ENCODE measurements at regions not wholly inside any gene's neighbourhood (a gene's known extent, or its start where the extent isn't known, plus 50 kb on each side); places are given as distances from the start of the nearest gene placed in this dataset.

DNA sequence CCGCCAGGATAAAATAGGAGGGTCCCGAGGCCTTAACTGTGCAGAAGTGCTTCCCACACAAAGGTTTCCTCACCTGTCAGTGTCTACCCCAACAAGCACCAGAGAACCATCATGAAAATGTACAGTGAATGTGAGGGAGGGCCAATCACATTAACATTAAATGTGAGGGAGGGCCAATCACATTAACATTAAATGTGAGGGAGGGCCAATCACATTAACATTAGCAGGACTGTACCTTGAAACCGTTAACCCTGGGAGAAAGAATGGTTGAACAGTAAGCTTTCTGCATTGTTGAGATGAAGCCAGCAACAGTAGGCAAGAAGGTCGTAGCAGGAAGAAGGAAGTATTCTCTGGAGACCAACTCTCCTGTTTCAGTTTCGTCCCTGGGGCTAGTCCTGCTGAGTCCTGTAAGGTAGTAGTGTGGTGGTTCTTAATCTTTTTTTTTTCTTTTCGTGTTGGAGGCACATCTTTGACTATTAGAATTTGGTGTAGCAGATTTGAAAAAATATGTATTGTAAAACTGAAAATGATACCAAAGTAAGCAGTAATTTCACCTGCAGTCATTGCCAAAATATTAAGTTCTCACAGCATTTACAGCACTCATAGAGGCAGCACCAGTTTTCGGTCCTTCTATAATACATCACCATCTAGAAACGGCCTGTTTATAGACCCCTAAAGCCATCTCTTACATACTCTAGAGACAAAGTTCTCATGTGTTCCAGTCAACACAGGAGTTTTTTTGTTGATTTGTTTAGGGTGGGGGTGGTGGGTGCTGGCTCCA is 98.6 kb upstream of the PPP2R5A start:
- Histone ChIP-seq H3K9me3 (no peaks in the 10 kb centered on the region), H3K4me1 (peaks cover 5 to 37% (median 33%) of the 10 kb centered on the region in 9 donors), H3K4me3 (no peak overlapping the region), H3K27me3 (no peaks in the 10 kb centered on the region), H3K36me3 (no peaks in the 10 kb centered on the region), H3K27ac (peak overlapping the region in 3 of 10 donors; percentile 57 to 66 (median 58))
- DNase-seq (no peak), ATAC-seq (peak in 5 of 8 donors; percentile 20 to 68 (median 46))
- TF ChIP-seq, protein P1, sequence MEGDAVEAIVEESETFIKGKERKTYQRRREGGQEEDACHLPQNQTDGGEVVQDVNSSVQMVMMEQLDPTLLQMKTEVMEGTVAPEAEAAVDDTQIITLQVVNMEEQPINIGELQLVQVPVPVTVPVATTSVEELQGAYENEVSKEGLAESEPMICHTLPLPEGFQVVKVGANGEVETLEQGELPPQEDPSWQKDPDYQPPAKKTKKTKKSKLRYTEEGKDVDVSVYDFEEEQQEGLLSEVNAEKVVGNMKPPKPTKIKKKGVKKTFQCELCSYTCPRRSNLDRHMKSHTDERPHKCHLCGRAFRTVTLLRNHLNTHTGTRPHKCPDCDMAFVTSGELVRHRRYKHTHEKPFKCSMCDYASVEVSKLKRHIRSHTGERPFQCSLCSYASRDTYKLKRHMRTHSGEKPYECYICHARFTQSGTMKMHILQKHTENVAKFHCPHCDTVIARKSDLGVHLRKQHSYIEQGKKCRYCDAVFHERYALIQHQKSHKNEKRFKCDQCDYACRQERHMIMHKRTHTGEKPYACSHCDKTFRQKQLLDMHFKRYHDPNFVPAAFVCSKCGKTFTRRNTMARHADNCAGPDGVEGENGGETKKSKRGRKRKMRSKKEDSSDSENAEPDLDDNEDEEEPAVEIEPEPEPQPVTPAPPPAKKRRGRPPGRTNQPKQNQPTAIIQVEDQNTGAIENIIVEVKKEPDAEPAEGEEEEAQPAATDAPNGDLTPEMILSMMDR (IDR thresholded peaks at IDR 0.05) = no peak
- 61 to 69% methylated on average over 8 of the region's 8 CpGs for WGBS, 2 donors
- intact Hi-C loops (cut with DNase I) = loop anchor here in 1 of 10 donors (10.0 kb wide), 1 partner anchor 98 kb away; the partner anchor contains the start of gene PPP2R5A

DNA sequence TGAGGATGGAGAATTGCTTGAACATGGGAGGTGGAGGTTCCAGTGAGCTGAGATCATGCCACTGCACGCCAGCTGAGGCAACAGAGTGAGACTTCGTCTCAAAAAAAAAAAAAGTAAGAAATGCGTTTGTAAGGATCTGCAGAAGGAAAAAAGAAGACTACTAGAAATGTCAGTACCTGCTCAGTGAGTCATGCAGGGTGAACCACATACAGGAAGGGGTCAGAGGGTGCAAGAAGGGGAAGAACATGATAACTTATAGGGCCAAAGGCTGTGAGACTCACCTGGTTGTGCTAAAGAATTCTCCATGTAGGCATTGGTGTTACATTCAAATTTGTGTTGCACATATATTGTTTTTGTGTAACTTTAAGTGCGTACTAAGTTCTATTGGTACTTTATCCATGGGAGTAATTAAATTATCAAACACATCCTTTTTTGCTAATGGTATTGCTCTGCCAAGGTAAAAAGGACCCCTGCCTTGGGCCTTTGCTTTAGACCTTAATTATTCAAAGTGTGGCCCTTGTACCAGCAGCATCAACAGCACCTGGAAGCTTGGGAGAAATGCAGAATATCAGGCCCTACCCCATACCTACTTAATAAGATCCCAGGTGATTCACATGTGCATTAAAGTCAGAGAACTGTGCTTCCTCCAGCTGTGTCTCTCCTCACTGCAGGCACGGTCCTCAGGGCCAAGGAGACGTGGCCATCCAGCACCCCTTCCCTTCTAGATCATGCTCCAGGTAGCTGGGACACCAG is 96.4 kb upstream of the PPP2R5A start:
- WGBS, 2 donors = 86 to 89% methylated on average over 6 of the region's 6 CpGs
- H3K4me1 ChIP-seq = peaks cover 5 to 37% (median 33%) of the 10 kb centered on the region in 9 donors
- H3K9me3 ChIP-seq = no peaks in the 10 kb centered on the region
- no peak overlapping the region for H3K4me3 ChIP-seq
- H3K27ac ChIP-seq = peak overlapping the region in 7 of 10 donors; percentile 12 to 70 (median 57)
- no peaks in the 10 kb centered on the region for H3K36me3 ChIP-seq
- H3K27me3 ChIP-seq = no peaks in the 10 kb centered on the region
- no peak for DNase-seq
- ATAC-seq = peak in 3 of 8 donors; percentile 6 to 23 (median 21)
- intact Hi-C loops (cut with DNase I) = loop anchor here in 1 of 10 donors (10.0 kb wide), 1 partner anchor 96 kb away; the partner anchor contains the start of gene PPP2R5A
- TF ChIP-seq, protein P1 (IDR thresholded peaks at IDR 0.05) = no peak

DNA sequence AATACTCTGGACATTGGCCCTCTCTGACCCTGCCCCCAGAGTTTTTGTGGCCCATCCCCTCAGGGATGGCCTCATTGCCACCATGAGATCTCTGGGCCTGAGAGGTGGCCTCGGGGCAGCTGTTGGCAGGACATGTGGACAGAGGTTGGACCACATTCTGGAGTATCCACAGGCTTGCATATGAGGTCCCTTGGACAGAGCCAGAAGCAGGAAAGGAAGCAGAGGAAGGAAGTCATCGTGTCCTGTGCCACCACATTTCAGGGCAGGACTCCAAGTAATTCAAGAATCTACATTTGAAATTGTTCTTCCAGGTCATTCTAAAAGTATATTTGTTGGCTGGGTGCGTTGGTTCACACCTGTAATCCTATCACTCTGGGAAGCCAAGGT is 95.9 kb upstream of the PPP2R5A start:
- intact Hi-C loops (cut with DNase I) = loop anchor here in 1 of 10 donors (10.0 kb wide), 1 partner anchor 95 kb away; the partner anchor contains the start of gene PPP2R5A
- Histone ChIP-seq H3K9me3 (peaks cover 0 to under 1% (median 0%) of the 10 kb centered on the region in 11 donors), H3K4me1 (peaks cover 5 to 37% (median 33%) of the 10 kb centered on the region in 9 donors), H3K36me3 (no peaks in the 10 kb centered on the region), H3K4me3 (no peak overlapping the region), H3K27me3 (no peaks in the 10 kb centered on the region), H3K27ac (peak overlapping the region in 2 of 10 donors; percentile 39)
- TF ChIP-seq, protein P1 (IDR thresholded peaks at IDR 0.05) = no peak
- WGBS, 2 donors = 55 to 62% methylated on average over 3 of the region's 3 CpGs
- DNase-seq (no peak), ATAC-seq (peak; percentile 26 to 68 (median 57))

DNA sequence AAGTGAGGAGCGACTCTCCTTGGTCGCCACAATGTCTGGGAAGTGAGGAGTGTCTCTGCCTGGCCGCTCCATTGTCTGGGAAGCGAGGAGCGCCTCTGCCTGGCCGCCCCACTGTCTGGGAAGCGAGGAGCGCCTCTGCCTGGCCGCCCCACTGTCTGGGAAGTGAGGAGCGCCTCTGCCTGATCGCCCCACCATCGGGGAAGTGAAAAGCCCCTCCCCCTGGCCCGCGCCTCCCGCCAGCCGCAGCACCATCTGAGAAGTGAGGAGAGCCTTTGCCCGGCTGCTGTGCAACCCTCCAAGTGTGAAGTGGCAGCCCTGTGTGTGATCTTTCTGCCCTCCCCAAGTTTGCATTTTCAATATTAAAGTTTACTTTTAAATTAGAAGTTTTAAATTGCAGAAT is 95.0 kb upstream of the PPP2R5A start:
- ATAC-seq (no peak), DNase-seq (no peak)
- H3K4me1 ChIP-seq = peaks cover 5 to 37% (median 33%) of the 10 kb centered on the region in 9 donors
- H3K27me3 ChIP-seq = no peaks in the 10 kb centered on the region
- WGBS, 2 donors = 82 to 91% methylated on average over 17 of the region's 17 CpGs
- intact Hi-C loops (cut with DNase I) = no loop called here
- H3K4me3 ChIP-seq = no peak overlapping the region
- peaks cover 0 to 8% (median 0%) of the 10 kb centered on the region in 11 donors for H3K9me3 ChIP-seq
- H3K27ac ChIP-seq = no peak overlapping the region
- TF ChIP-seq, protein P1 (IDR thresholded peaks at IDR 0.05) = no peak
- H3K36me3 ChIP-seq = no peaks in the 10 kb centered on the region
